CD4-positive, alpha-beta T cell (primary cell): ENCODE measurements at regions not wholly inside any gene's neighbourhood (a gene's known extent, or its start where the extent isn't known, plus 50 kb on each side); places are given as distances from the start of the nearest gene placed in this dataset.
"Not testable (repeated sequence)": the region's sequence is repeated elsewhere in the genome, so short reads cannot be mapped to it uniquely, and the experiment has no call there.

Experiments
- ATAC-seq: fragments of 200-7000 bp; cut with Tn5 transposase; one replicate; pipeline ENCODE4 v1.10.0; 2022; ENCODE audit warnings: mild to moderate bottlenecking; ENCODE audit not compliant: poor library complexity
- CTCF ChIA-PET: fragments of 350-600 bp; sonication (Branson Sonifier 250); formaldehyde crosslinking; loops from one replicate; lab custom pipeline; 2021; ENCODE audit warnings: antibody characterized with exemption, inconsistent platforms; lab: Charles Lee
- POLR2A ChIA-PET: fragments of 350-600 bp; sonication (Branson Sonifier 250); formaldehyde crosslinking; loops from one replicate; lab custom pipeline; 2021; ENCODE audit warnings: antibody characterized with exemption, inconsistent platforms; lab: Charles Lee
- DNase-seq, 14 experiments: peaks; one replicate each; pipeline ENCODE4 v3.0.0-alpha.2; 2013 to 2020; ENCODE audit warnings: mixed read lengths in 2 of 14
- H3K27ac ChIP-seq, 2 donors: one replicate each; pipeline versions ENCODE4 v1.5.1 to v1.7.0; 2013; ENCODE audit warnings: low read length in 2 of 2, low read depth in 1 of 2, mild to moderate bottlenecking in 1 of 2
- H3K27me3 ChIP-seq, 2 experiments: 1 replicate in 1 of 2; 2 replicates in 1 of 2; pipeline versions ENCODE4 v1.6.1 to v1.7.0; 2013; ENCODE audit warnings: low read length in 2 of 2, control low read depth in 1 of 2, mild to moderate bottlenecking in 1 of 2, moderate library complexity in 1 of 2; ENCODE audit not compliant: insufficient read depth in 2 of 2, control insufficient read depth in 1 of 2
- H3K36me3 ChIP-seq: one replicate; pipeline ENCODE4 v1.6.1; 2013; ENCODE audit warnings: low read length, control low read depth; ENCODE audit not compliant: insufficient read depth
- H3K4me1 ChIP-seq: one replicate; pipeline ENCODE4 v1.6.1; 2013; ENCODE audit warnings: low read length, control low read depth; ENCODE audit not compliant: insufficient read depth
- H3K4me3 ChIP-seq: one replicate; pipeline ENCODE4 v1.5.1; 2013; ENCODE audit warnings: mild to moderate bottlenecking, low read length, moderate library complexity
- H3K9me3 ChIP-seq, 2 experiments: 1 replicate in 1 of 2; 2 replicates in 1 of 2; pipeline versions ENCODE4 v1.6.1 to v1.7.0; 2013; ENCODE audit warnings: low read length in 2 of 2, mild to moderate bottlenecking in 2 of 2, control low read depth in 1 of 2, moderate library complexity in 1 of 2; ENCODE audit not compliant: control insufficient read depth in 1 of 2, insufficient read depth in 1 of 2
- H3K27ac Mint-ChIP-seq: one replicate; pipeline ENCODE4 v1.8.0; 2020; ENCODE audit warnings: mixed read lengths
- H3K27me3 Mint-ChIP-seq: one replicate; pipeline ENCODE4 v1.8.0; 2021; ENCODE audit warnings: mixed read lengths
- H3K36me3 Mint-ChIP-seq: one replicate; pipeline ENCODE4 v1.8.0; 2021; ENCODE audit warnings: low read depth, mixed read lengths
- H3K4me1 Mint-ChIP-seq: one replicate; pipeline ENCODE4 v1.8.0; 2021; ENCODE audit warnings: low read depth, mixed read lengths
- H3K4me3 Mint-ChIP-seq: one replicate; pipeline ENCODE4 v1.8.0; 2020; ENCODE audit warnings: mild to moderate bottlenecking, mixed read lengths
- H3K9me3 Mint-ChIP-seq: one replicate; pipeline ENCODE4 v1.8.0; 2020; ENCODE audit warnings: mixed read lengths
- intact Hi-C, 2 experiments: fragments of 100-400 bp; cut with DNase I in 1 of 2; cut with micrococcal nuclease in 1 of 2; formaldehyde crosslinking; loops; one replicate each; pipeline versions ENCODE4 v1.15.1 to v1.9.0; 2023 to 2025; cut with DNase I, micrococcal nuclease
- TF ChIP-seq, protein P1 (sequence below): fragments of 200-600 bp; IDR thresholded peaks from one replicate; pipeline ENCODE4 v1.8.0; 2022; ENCODE audit warnings: antibody characterized with exemption, mild to moderate bottlenecking

DNA sequence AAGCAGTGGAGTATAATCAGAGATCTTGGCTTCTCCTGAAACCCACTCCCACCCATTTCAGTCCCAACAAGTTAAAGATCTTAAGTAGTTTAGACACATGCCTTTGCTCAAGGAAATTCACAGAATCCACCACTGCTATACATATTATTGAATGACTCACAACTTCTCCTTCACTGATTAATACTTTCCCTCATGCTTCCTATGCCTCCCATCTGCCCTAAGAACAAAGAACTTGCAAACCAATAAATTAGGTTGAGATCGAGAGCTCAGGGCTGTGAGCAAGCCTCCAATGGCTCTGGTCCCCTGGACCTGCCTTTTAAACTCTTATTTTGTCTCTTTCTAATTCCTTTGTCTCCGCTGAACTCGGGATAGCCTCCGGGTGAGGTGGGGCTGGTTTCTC, 101.6 kb downstream of the HSFY2 start:
- Mint-ChIP-seq H3K27me3 (no peaks in the 10 kb centered on the region), H3K9me3 (no peaks in the 10 kb centered on the region), H3K36me3 (no peaks in the 10 kb centered on the region), H3K27ac (no peak overlapping the region), H3K4me3 (no peak overlapping the region), H3K4me1 (no peaks in the 10 kb centered on the region)
- Histone ChIP-seq H3K4me1 (no peaks in the 10 kb centered on the region), H3K27ac (no peak overlapping the region), H3K9me3 (no peaks in the 10 kb centered on the region), H3K27me3 (no peaks in the 10 kb centered on the region), H3K4me3 (no peak overlapping the region), H3K36me3 (no peaks in the 10 kb centered on the region)
- intact Hi-C loops: no loop called here
- POLR2A ChIA-PET: no interaction called here
- DNase-seq (no peak), ATAC-seq (no peak)
- TF ChIP-seq, protein P1, sequence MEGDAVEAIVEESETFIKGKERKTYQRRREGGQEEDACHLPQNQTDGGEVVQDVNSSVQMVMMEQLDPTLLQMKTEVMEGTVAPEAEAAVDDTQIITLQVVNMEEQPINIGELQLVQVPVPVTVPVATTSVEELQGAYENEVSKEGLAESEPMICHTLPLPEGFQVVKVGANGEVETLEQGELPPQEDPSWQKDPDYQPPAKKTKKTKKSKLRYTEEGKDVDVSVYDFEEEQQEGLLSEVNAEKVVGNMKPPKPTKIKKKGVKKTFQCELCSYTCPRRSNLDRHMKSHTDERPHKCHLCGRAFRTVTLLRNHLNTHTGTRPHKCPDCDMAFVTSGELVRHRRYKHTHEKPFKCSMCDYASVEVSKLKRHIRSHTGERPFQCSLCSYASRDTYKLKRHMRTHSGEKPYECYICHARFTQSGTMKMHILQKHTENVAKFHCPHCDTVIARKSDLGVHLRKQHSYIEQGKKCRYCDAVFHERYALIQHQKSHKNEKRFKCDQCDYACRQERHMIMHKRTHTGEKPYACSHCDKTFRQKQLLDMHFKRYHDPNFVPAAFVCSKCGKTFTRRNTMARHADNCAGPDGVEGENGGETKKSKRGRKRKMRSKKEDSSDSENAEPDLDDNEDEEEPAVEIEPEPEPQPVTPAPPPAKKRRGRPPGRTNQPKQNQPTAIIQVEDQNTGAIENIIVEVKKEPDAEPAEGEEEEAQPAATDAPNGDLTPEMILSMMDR: no peak
- CTCF ChIA-PET: no interaction called here

DNA sequence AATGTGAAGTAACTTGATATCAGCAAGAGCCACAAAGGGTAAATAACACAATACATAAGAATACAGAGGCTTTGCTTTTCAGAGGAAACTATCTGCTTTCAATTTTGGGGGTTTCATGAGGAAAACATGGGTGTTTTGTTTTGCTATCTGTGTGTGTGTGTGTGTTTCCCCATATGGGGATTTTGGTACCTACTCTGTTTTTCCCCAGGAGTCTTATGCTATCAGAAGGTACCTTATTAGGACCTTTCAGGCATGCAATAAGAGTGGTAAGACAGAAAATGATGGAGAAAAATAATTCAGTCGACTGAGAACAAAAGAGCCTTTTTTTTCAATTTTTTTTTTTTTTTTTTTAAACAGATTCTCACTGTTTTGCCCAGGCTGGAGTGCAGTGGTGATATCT, 87.5 kb downstream of the HSFY2 start:
- H3K4me1 Mint-ChIP-seq, H3K27ac ChIP-seq, H3K4me3 Mint-ChIP-seq, DNase-seq, H3K4me3 ChIP-seq, ATAC-seq, H3K36me3 ChIP-seq, H3K36me3 Mint-ChIP-seq, CTCF ChIA-PET, H3K27ac Mint-ChIP-seq, H3K27me3 ChIP-seq, H3K9me3 Mint-ChIP-seq, H3K9me3 ChIP-seq, H3K4me1 ChIP-seq, H3K27me3 Mint-ChIP-seq, intact Hi-C loops, POLR2A ChIA-PET: not testable (repeated sequence)

DNA sequence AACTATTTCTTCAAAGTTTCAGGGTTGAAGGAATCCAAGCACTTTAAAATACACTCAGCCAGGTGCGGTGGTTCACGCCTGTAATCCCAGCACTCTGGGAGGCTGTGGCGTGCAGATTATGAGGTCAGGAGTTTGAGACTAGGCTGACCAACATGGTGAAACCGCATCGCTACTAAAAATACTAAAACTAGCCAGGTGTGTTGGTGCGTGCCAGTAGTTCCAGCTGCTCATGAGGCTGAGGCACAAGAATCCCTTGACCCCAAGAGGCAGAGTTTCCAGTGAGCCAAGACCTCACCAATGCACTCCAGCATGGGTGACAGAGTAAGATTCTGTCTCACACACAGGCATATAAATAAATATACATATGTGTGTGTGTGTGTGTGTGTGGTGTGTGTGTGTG, 85.2 kb downstream of the HSFY2 start:
- H3K36me3 Mint-ChIP-seq, H3K36me3 ChIP-seq, H3K4me3 Mint-ChIP-seq, H3K27ac Mint-ChIP-seq, DNase-seq, H3K27me3 Mint-ChIP-seq, H3K9me3 Mint-ChIP-seq, H3K27me3 ChIP-seq, POLR2A ChIA-PET, H3K27ac ChIP-seq, H3K4me3 ChIP-seq, CTCF ChIA-PET, ATAC-seq, intact Hi-C loops, H3K9me3 ChIP-seq, H3K4me1 ChIP-seq, H3K4me1 Mint-ChIP-seq: not testable (repeated sequence)

DNA sequence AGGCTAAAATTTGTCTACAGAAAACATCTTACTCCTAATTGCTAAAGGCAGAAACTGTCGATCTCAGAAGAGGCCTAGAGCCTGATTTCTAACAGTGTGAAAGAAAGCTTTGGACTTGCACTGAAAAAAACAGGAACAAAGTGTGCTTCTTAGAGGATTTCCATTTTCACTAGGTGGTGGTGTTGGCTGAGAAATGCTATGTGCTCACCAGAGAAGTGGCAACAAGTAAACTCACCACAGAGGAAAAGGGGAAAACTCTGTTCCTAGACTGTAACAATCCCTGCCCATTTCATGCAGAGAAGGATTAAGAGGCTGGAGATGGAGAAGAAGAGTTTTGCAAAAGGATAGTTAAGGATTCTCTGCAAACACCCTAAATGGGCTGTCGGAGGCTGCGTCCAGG, 84.1 kb downstream of the HSFY2 start:
- ATAC-seq, H3K27me3 Mint-ChIP-seq, H3K9me3 Mint-ChIP-seq, H3K36me3 ChIP-seq, H3K4me1 ChIP-seq, H3K27me3 ChIP-seq, DNase-seq, H3K27ac ChIP-seq, H3K4me3 Mint-ChIP-seq, H3K9me3 ChIP-seq, CTCF ChIA-PET, H3K27ac Mint-ChIP-seq, intact Hi-C loops, H3K36me3 Mint-ChIP-seq, H3K4me1 Mint-ChIP-seq, POLR2A ChIA-PET, H3K4me3 ChIP-seq: not testable (repeated sequence)

DNA sequence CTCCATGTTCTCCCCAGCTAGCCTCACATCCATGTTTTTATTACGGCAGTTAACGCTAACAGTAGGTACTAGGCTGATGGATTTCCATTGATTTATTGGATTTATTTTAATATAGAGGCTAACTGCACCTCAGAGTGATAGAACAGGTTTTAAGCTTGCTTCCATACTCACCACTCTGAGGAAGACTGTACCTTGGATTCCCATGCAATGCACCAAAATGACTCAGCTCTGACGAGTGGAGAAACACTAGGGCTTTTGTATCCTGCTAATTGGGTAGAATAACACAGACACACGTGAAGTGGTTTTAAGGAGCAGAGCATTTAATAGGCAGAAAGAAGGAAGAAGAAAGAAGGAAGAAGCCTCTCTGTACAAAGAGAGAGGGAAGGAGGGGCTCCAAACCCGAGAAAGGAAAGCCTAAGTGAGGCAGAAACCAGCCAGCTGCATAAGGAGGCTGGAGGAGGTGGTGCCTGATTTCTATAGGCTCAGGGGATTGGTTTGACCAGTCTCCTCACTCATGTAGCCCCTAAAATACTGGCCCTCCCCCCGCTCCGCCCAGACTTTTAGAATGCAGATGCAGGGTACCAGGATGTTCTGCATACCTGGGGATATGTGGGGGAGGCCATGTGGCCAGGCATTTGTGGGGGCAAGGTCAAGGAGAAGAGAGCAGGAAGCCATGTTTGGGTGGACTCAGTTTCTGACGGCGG, 83.5 kb downstream of the HSFY2 start:
- H3K9me3 ChIP-seq, H3K36me3 ChIP-seq, H3K27me3 ChIP-seq, CTCF ChIA-PET, ATAC-seq, POLR2A ChIA-PET, H3K27ac Mint-ChIP-seq, H3K4me1 Mint-ChIP-seq, intact Hi-C loops, H3K4me1 ChIP-seq, H3K27me3 Mint-ChIP-seq, H3K27ac ChIP-seq, H3K36me3 Mint-ChIP-seq, H3K4me3 ChIP-seq, H3K9me3 Mint-ChIP-seq, DNase-seq, H3K4me3 Mint-ChIP-seq: not testable (repeated sequence)

DNA sequence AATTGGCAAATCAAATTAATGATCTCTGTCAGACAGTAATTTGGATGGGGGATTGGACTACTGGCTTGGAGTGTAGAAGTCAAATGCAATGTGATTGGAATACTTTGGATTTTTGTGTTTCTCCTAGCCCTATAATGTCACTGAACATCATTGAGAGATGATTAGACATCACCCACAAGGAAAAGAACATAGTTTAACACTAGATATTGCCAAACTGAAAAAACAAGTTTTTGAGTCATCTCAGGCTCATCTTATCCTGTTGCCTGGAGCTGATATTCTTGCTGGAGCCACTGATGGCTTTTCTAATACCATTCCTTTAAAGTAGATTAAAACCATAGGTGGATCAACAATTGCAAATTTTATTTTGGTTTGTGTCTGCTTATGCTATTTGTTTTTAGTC, 76.7 kb downstream of the HSFY2 start:
- H3K9me3 ChIP-seq, H3K9me3 Mint-ChIP-seq, ATAC-seq, H3K4me3 ChIP-seq, H3K4me1 ChIP-seq, POLR2A ChIA-PET, intact Hi-C loops, CTCF ChIA-PET, H3K36me3 ChIP-seq, H3K4me1 Mint-ChIP-seq, H3K27me3 Mint-ChIP-seq, H3K27ac ChIP-seq, H3K27ac Mint-ChIP-seq, H3K4me3 Mint-ChIP-seq, H3K36me3 Mint-ChIP-seq, H3K27me3 ChIP-seq, DNase-seq: not testable (repeated sequence)
